Panc1 (cell line): ENCODE measurements at regions not wholly inside any gene's neighbourhood (a gene's known extent, or its start where the extent isn't known, plus 50 kb on each side); places are given as distances from the start of the nearest gene placed in this dataset.

Experiments
- ATAC-seq: fragments of 200-7000 bp; cut with Tn5 transposase; 2 replicates; pipeline ENCODE4 v1.9.1; 2020; ENCODE audit warnings: mild to moderate bottlenecking, moderate library complexity
- BruUV-seq: library from RNA; stranded (reverse); fragments of 400-500 nt; replicated peaks from 2 replicates; lab custom pipeline; 2021; lab: Mats Ljungman, UMichigan
- CTCF ChIA-PET: fragments of 300-600 bp; sonication (Branson Sonifier 250); formaldehyde crosslinking; loops from one replicate; lab custom pipeline; 2022; ENCODE audit warnings: antibody characterized with exemption; lab: Charles Lee
- POLR2A ChIA-PET: fragments of 300-600 bp; sonication (Branson Sonifier 250); formaldehyde crosslinking; loops from one replicate; lab custom pipeline; 2022; ENCODE audit warnings: antibody characterized with exemption; lab: Charles Lee
- DNase-seq: peaks from one replicate; pipeline ENCODE4 v3.0.0-alpha.2; 2010; ENCODE audit warnings: low read depth, low spot score
- H3K27ac ChIP-seq: 2 replicates; pipeline ENCODE4 v1.5.1; 2011; ENCODE audit warnings: mild to moderate bottlenecking, low read length, inconsistent platforms
- H3K27me3 ChIP-seq: fragments of 200-500 bp; sonication (Bioruptor generic); 2 replicates; pipeline ENCODE4 v1.6.0; 2014; ENCODE audit warnings: low read length, inconsistent platforms; ENCODE audit not compliant: control insufficient read depth, insufficient read depth
- H3K36me3 ChIP-seq: fragments of 200-500 bp; sonication (Bioruptor generic); 2 replicates; pipeline ENCODE4 v1.5.1; 2014; ENCODE audit warnings: inconsistent platforms, mild to moderate bottlenecking, low read length, moderate library complexity; ENCODE audit not compliant: control insufficient read depth, insufficient read depth
- H3K4me1 ChIP-seq: 2 replicates; pipeline ENCODE4 v1.5.1; 2011; ENCODE audit warnings: inconsistent platforms, mild to moderate bottlenecking, low read length, moderate library complexity; ENCODE audit not compliant: control insufficient read depth, insufficient read depth
- H3K4me3 ChIP-seq, 2 experiments: 2 replicates each; pipeline ENCODE4 v1.5.1; 2011 to 2012; ENCODE audit warnings: low read depth in 2 of 2, low read length in 2 of 2, mild to moderate bottlenecking in 2 of 2, inconsistent platforms in 1 of 2, moderate library complexity in 1 of 2
- H3K9me3 ChIP-seq: fragments of 200-500 bp; sonication (Bioruptor generic); 2 replicates; pipeline ENCODE4 v1.5.1; 2014; ENCODE audit warnings: low read depth, mild to moderate bottlenecking, inconsistent platforms, low read length, moderate library complexity; ENCODE audit not compliant: control insufficient read depth, insufficient read depth
- CTCF ChIP-seq: fragments of 450-650 bp; IDR thresholded peaks from 2 replicates; pipeline ENCODE4 v1.5.1; 2017; ENCODE audit warnings: mild to moderate bottlenecking
- POLR2AphosphoS5 ChIP-seq: IDR thresholded peaks from 2 replicates; pipeline ENCODE4 v1.6.1; 2012; ENCODE audit warnings: mild to moderate bottlenecking, low read depth, low read length, moderate library complexity
- REST ChIP-seq, 2 experiments: IDR thresholded peaks; 2 replicates each; pipeline ENCODE4 v1.6.1; 2011 to 2012; ENCODE audit warnings: low read depth in 2 of 2, control low read depth in 1 of 2, low read length in 1 of 2, mild to moderate bottlenecking in 1 of 2, moderate library complexity in 1 of 2; ENCODE audit not compliant: insufficient read depth in 1 of 2
- SIN3A ChIP-seq: IDR thresholded peaks from 2 replicates; pipeline ENCODE4 v1.6.1; 2012; ENCODE audit warnings: low read depth, mild to moderate bottlenecking, low read length, moderate library complexity, borderline replicate concordance; ENCODE audit not compliant: insufficient read depth
- TCF7L2 ChIP-seq: IDR thresholded peaks from 2 replicates; pipeline ENCODE4 v1.6.1; 2011; ENCODE audit warnings: mild to moderate bottlenecking, low read depth, low read length, inconsistent platforms
- in situ Hi-C: cut with HindIII; loops from 2 replicates; pipeline ENCODE4 v1.10.0; 2016; ENCODE audit warnings: low sequenced_read_pairs, low pct_unique_long_range_greater_than_20kb
- intact Hi-C: fragments of 100-400 bp; cut with micrococcal nuclease; formaldehyde crosslinking; loops from one replicate; pipeline ENCODE4 v1.10.0; 2022; ENCODE audit not compliant: unreplicated experiment

- in situ Hi-C loops = no loop called here
- no peaks in the 10 kb centered on the region for H3K27me3 ChIP-seq
- TF ChIP-seq REST (IDR thresholded peaks at IDR 0.05; ENCODE audit: insufficient read depth in 1 of 2, low read depth in 2 of 2, low read length in 1 of 2) (no peak), POLR2AphosphoS5 (no peak), TCF7L2 (no peak), SIN3A (no peak), CTCF (no peak)
- intact Hi-C loops = no loop called here
- no peaks in the 10 kb centered on the region for H3K9me3 ChIP-seq
- POLR2A ChIA-PET = no interaction called here
- no peak overlapping the region for H3K4me3 ChIP-seq
- CTCF ChIA-PET = no interaction called here
- H3K27ac ChIP-seq = no peak overlapping the region
- no peaks in the 10 kb centered on the region for H3K4me1 ChIP-seq
- ATAC-seq (no peak), DNase-seq (no peak)
- H3K36me3 ChIP-seq = no peaks in the 10 kb centered on the region
- BruUV-seq = no TSS peak
Observed at GRCh38 chr2:204434660-204435462, 110.4 kb upstream of the PARD3B start.

DNA sequence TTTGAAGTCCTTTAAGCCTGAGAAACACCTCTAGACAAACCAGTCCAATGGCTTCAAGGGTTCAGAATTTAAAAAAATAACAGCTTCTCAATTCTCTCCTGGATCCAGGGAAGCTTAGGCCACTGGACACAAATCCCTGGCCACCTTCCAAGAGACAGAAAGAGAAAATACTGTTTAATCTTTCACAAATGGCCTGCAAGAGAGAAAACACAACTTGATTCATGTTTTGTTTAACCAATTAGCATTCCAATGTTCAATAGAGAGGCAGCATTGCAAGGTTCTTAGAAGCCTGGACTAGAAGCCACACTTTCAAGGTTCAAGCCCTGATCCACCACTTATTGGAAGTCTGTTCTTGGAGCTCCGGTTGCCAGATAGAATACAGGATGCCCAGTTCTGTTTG is 109.0 kb upstream of the PARD3B start:
- intact Hi-C loops (no loop called here), in situ Hi-C loops (no loop called here)
- DNase-seq (no peak), ATAC-seq (no peak)
- Histone ChIP-seq H3K9me3 (no peaks in the 10 kb centered on the region), H3K4me1 (no peaks in the 10 kb centered on the region), H3K27ac (no peak overlapping the region), H3K36me3 (no peaks in the 10 kb centered on the region), H3K27me3 (no peaks in the 10 kb centered on the region), H3K4me3 (no peak overlapping the region)
- CTCF ChIA-PET = no interaction called here
- POLR2A ChIA-PET = no interaction called here
- TF ChIP-seq CTCF (no peak), SIN3A (no peak), TCF7L2 (no peak), REST (IDR thresholded peaks at IDR 0.05; ENCODE audit: insufficient read depth in 1 of 2, low read depth in 2 of 2, low read length in 1 of 2) (no peak), POLR2AphosphoS5 (no peak)
- BruUV-seq = no TSS peak
